ENCODE measurements at regions not wholly inside any gene's neighbourhood (a gene's known extent, or its start where the extent isn't known, plus 50 kb on each side); places are given as distances from the start of the nearest gene placed in this dataset.

GRCh38 chr18:35775887-35776286 lies 194.3 kb downstream of the GALNT1 start:
- Histone ChIP-seq H3K4me2 (ENCODE audit: insufficient read depth, low read length) (no peak overlapping the region), H3K9me3 (replicated peaks; ENCODE audit: control insufficient read depth, insufficient read depth, low read length) (no peaks in the 10 kb centered on the region), H3K4me3 (replicated peaks in 1 of 3; ENCODE audit: insufficient read depth in 1 of 3, low read depth in 1 of 3, low read length in 3 of 3) (no peak overlapping the region), H3K36me3 (ENCODE audit: control insufficient read depth in 2 of 2, extremely low read depth in 1 of 2, insufficient read depth in 2 of 2, low read length in 2 of 2) (no peaks in the 10 kb centered on the region), H3K9ac (replicated peaks; ENCODE audit: extremely low read depth, insufficient read depth, low read length) (no peak overlapping the region), H3K27ac (ENCODE audit: insufficient read depth, low read depth, low read length) (no peak overlapping the region), H3K27me3 (ENCODE audit: control insufficient read depth in 2 of 2, insufficient read depth in 2 of 2, low read length in 2 of 2) (peaks cover 0 to 6% of the 10 kb centered on the region in 2 experiments), H2AFZ (ENCODE audit: low read depth, low read length) (no peak overlapping the region), H3K79me2 (ENCODE audit: control insufficient read depth, insufficient read depth, low read length) (no peaks in the 10 kb centered on the region), H3K4me1 (ENCODE audit: control insufficient read depth, extremely low read depth, insufficient read depth, low read length) (no peaks in the 10 kb centered on the region), H4K20me1 (replicated peaks; ENCODE audit: control insufficient read depth, extremely low read depth, insufficient read depth, low read length) (no peaks in the 10 kb centered on the region), H3K9me1 (replicated peaks; ENCODE audit: control insufficient read depth, extremely low read depth, insufficient read depth, low read length) (no peaks in the 10 kb centered on the region)
- ChIA-PET CTCF (interaction anchor here (0.8 to 2.6 kb wide), 3 partner anchors 14 to 174 kb away, joined by 4 to 10 read pairs (median 9); no protein-coding TSS in a partner anchor), POLR2A (no interaction called here)
- intact Hi-C loops (cut with micrococcal nuclease), result no loop called here
- peak; percentile 31 for FAIRE-seq
- BruUV-seq (replicated peaks), result no TSS peak
- peak; percentile 24 for DNase-seq (ENCODE audit: low read depth, low spot score)
- dilution Hi-C loops (cut with MboI; ENCODE audit: extremely low pct_ligation_motif_present, low sequenced_read_pairs), result no loop called here
- TF ChIP-seq FOS (IDR thresholded peaks at IDR 0.05; ENCODE audit: borderline replicate concordance, insufficient read depth, low read length) (no peak), JUN (IDR thresholded peaks at IDR 0.05; ENCODE audit: borderline replicate concordance, insufficient read depth, insufficient read length, low read depth) (no peak)

- Histone ChIP-seq H4K20me1 (replicated peaks; ENCODE audit: control insufficient read depth, extremely low read depth, insufficient read depth, low read length) (no peaks in the 10 kb centered on the region), H3K79me2 (ENCODE audit: control insufficient read depth, insufficient read depth, low read length) (no peaks in the 10 kb centered on the region), H3K9me3 (replicated peaks; ENCODE audit: control insufficient read depth, insufficient read depth, low read length) (no peaks in the 10 kb centered on the region), H3K27me3 (ENCODE audit: control insufficient read depth in 2 of 2, insufficient read depth in 2 of 2, low read length in 2 of 2) (peaks cover 0 to 8% of the 10 kb centered on the region in 2 experiments), H3K9me1 (replicated peaks; ENCODE audit: control insufficient read depth, extremely low read depth, insufficient read depth, low read length) (no peaks in the 10 kb centered on the region), H3K4me3 (replicated peaks in 1 of 3; ENCODE audit: insufficient read depth in 1 of 3, low read depth in 1 of 3, low read length in 3 of 3) (no peak overlapping the region), H3K9ac (replicated peaks; ENCODE audit: extremely low read depth, insufficient read depth, low read length) (no peak overlapping the region), H3K4me1 (ENCODE audit: control insufficient read depth, extremely low read depth, insufficient read depth, low read length) (no peaks in the 10 kb centered on the region), H3K4me2 (ENCODE audit: insufficient read depth, low read length) (no peak overlapping the region), H2AFZ (ENCODE audit: low read depth, low read length) (no peak overlapping the region), H3K27ac (ENCODE audit: insufficient read depth, low read depth, low read length) (no peak overlapping the region), H3K36me3 (ENCODE audit: control insufficient read depth in 2 of 2, extremely low read depth in 1 of 2, insufficient read depth in 2 of 2, low read length in 2 of 2) (no peaks in the 10 kb centered on the region)
- POLR2A ChIA-PET, result no interaction called here
- no peak for FAIRE-seq
- peak; percentile 56 for TF ChIP-seq FOS (IDR thresholded peaks at IDR 0.05; ENCODE audit: borderline replicate concordance, insufficient read depth, low read length)
- no peak for TF ChIP-seq POLR2A (IDR thresholded peaks at IDR 0.05; ENCODE audit: low read depth, low read length)
- TF ChIP-seq JUN (IDR thresholded peaks at IDR 0.05; ENCODE audit: borderline replicate concordance, insufficient read depth, insufficient read length, low read depth), result peak; percentile 8
- no TSS peak for BruUV-seq (replicated peaks)
- intact Hi-C loops (cut with micrococcal nuclease) (no loop called here), dilution Hi-C loops (cut with MboI; ENCODE audit: extremely low pct_ligation_motif_present, low sequenced_read_pairs) (no loop called here)
- DNase-seq (ENCODE audit: low read depth, low spot score), result no peak
- CTCF ChIA-PET, result interaction anchor here (0.8 to 2.6 kb wide), 3 partner anchors 14 to 174 kb away, joined by 4 to 10 read pairs (median 9); no protein-coding TSS in a partner anchor
Measured at GRCh38 chr18:35776473-35776872, 194.9 kb downstream of the GALNT1 start.

Data from endothelial cell of umbilical vein (primary cell).